AML-193 (cell line): ENCODE measurements at regions not wholly inside any gene's neighbourhood (a gene's known extent, or its start where the extent isn't known, plus 50 kb on each side); places are given as distances from the start of the nearest gene placed in this dataset.
"Not testable (repeated sequence)": the region's sequence is repeated elsewhere in the genome, so short reads cannot be mapped to it uniquely, and the experiment has no call there.

Experiments used
- DNase-seq, 2 experiments: peaks; one replicate each; lab custom pipeline; 2025; lab: John Stamatoyannopoulos, UW

DNA sequence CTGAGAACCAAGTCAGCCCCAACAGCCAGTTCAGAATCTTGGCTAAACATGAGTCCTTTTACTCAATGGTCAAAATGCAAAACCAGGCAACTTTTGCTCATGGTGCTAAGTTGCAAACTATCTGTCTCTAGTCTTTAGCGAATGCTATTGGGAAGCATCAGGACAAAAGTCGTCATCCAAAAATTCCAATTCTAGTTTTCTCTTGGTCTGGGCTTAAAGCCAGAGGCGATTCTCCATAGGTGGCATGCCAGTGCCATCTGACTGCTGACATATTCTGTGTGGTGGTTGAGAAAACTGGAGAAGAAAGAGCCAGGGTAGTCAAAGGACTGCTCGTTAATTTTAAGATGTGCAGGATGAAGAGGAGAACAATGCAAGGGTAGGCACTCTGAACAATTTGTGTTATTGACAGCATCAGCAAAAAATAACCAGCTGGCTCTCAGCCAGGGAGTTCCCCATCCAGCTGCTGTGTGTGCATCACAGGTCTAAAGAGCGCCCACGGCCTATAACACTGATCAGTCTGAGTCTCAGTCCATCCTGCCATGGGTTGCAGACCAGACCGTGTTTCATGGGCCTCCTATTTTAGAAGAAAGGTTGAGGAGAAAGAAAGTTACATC, 313.6 kb downstream of the ALDH8A1 start:
- no peak for DNase-seq

GRCh38 chr6:134634966-134635365, 314.9 kb downstream of the ALDH8A1 start:
- peak; percentile 39 to 68 for DNase-seq

DNA sequence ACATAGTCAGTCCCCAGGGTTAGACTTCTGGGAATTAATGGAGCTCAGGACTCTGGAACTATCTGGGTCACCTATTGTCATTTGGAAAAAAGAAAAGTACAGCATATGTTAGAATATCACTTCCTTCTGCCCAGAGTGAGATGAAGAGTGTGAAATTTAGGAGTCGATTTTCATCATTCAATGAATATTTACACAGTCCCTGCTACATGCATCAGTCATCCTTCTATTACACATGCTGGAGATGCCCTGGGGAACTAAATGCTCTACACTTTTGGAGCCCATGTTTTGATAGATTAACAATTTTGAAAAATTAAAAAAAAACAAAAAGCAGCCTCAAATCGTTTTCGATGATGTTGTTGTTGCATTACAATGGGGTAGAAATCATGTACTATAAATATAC, 315.4 kb downstream of the ALDH8A1 start:
- no peak for DNase-seq

DNA sequence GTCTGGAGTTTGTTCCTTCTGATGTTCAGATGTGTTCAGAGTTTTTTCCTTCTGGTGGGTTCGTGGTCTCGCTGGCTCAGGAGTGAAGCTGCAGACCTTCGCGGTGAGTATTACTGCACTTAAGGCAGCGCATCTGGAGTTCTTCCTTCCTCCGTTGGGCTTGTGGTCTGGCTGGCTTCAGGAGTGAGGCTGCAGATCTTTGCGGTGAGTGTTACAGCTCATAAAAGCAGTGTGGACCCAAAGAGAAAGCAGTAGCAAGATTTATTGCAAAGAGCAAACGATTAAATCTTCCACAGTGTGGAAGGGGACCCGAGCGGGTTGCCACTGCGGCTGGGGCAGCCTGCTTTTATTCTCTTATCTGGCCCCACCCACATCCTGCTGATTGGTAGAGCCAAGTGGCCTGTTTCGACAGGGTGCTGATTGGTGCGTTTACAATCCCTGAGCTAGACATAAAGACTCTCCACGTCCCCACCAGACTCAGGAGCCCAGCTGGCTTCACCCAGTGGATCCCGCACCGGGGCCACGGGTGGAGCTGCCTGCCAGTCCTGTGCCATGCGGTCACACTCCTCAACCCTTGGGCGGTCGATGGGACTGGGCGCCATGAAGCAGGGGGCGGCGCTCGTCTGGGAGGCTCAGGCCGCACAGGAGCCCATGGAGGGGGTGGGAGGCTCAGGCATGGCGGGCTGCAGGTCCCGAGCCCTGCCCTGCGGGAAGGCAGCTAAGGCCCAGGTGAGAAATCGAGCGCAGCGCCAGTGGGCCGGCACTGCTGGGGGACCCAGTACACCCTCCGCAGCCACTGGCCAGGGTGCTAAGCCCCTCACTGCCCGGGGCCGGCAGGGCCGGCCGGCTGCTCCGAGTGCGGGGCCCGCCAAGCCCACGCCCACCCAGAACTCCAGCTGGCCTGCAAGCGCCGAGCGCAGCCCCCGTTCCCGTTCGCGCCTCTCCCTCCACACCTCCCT, 315.3 kb upstream of the SGK1 start:
- DNase-seq: peak; percentile 85 to 91

DNA sequence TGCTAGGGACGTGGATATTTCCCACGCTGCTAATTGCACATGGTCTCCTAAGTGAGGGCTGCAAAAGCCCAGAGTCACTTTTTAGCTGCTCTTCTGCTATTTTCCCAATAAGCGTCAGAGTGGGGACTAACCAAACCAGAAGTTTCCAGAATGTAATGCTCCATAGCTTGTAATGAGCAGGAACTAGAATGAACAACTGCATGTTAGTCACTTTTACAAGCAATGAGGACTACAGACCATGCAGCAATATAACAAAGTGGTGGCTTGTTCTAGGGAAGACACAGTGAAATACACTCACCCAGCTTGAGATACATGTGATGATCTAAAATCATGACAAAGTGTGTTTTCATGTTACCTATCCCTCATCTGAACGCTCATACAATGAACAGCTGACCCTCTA, 314.1 kb upstream of the SGK1 start:
- DNase-seq: peak in 1 of 2 experiments; percentile 5

- no peak for DNase-seq
Measured at GRCh38 chr6:134631398-134631924, 313.5 kb upstream of the SGK1 start.

- peak; percentile 23 to 36 for DNase-seq
Measured at GRCh38 chr6:134630508-134631121, 312.7 kb upstream of the SGK1 start.

DNA sequence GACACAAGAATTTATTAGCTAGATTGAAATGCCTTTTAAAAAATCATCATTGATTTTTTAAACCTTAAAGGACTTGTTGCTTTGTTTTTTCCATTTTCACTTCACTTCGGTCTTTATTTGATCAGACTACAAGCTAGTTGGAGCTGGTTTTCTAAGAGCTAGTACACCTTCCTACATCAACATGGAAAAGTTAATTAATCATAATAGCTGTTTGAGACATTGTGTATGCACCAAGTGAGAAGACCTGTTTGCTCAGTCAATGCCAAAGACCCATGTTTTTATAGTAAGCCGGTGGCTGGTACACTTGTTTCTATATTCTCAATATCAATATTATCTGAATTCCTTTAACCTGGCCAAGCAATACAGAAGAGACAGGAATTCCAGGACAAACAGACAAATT, 310.2 kb upstream of the SGK1 start:
- no peak for DNase-seq

DNA sequence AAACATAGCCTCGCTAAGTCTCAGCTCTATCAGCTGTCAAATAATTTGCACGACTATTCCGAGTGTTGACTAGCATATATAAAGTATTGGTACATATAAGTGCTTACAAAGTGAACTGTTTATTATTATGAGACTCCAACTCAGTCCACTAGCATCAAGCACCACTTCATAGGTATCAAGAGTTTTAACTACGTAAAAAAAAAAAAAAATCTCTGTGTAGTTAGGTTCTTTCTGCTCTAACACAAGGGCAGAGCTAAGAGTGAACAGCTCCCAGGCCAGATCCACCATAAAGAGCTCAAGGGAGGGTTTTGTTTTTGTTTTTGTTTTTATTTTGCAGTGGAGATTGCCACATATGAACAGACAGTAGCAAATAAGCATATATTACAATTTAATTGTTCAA, 309.8 kb upstream of the SGK1 start:
- no peak for DNase-seq

GRCh38 chr6:134626589-134626988, 308.7 kb upstream of the SGK1 start:
- no peak for DNase-seq

- DNase-seq: no peak
Measured at GRCh38 chr6:134626086-134626485, 308.2 kb upstream of the SGK1 start.

- DNase-seq: no peak
Measured at GRCh38 chr6:134624781-134625180, 306.9 kb upstream of the SGK1 start.

- no peak for DNase-seq
Measured at GRCh38 chr6:134623401-134623800, 305.5 kb upstream of the SGK1 start.

- DNase-seq: no peak
Measured at GRCh38 chr6:134622382-134623173, 304.7 kb upstream of the SGK1 start.

DNA sequence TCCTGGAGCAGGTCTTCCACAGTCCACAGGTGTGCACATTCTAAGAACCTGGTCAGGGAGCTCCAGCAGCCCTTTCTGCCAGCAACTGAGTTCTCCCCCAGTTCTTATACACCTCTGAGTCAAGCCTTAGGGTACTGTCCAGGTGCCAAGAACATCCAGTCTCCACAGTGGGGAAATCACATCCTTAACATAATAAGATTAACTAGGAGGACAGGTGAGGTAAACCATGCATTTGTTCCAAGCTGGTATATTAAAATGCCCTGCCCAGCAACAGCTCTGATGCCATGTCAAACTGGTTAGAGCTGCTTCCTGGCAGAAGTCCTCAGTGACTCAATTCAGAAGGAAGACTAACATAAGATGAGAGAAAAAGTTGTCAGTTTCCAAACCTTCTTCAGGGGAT, 303.9 kb upstream of the SGK1 start:
- no peak for DNase-seq

- no peak for DNase-seq
Measured at GRCh38 chr6:134619789-134620188, 301.9 kb upstream of the SGK1 start.

DNA sequence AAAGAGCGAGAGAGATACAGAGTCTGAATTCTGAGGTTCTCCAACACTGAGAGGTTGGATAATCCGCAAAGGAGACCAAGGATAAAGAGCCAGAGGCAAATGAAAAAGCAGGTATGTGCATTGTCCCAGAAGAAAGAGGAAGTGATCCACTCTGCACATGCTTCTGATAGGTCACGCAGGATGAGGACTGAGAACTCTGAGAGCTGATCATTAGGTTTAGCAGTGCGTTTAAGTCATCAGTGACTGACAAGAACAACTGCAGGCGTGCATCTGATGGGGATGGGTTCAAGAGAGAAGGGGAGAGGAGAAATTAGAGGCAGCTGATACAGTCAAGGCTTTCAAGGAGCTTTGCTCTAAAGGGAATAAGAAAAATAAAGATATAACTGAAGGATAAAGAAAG, 301.2 kb upstream of the SGK1 start:
- no peak for DNase-seq

GRCh38 chr6:134614606-134615485, 296.9 kb upstream of the SGK1 start:
- DNase-seq: no peak

DNA sequence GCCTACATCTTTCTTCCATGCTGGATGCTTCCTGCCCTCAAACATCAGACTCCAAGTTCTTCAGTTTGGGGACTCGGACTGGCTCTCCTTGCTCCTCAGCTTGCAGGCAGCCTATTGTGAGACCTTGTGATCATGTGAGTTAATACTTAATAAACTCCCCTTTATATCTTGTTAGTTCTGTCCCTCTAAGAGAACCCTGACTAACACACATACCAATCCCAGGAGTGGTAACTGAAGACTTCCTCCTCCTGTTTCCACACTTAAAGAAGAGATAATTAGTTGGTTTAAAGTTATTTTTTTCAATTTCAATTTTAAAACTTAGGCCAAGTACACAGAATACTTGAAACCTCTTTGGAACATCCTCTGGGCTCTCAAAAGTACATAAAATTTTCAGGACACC, 294.2 kb upstream of the SGK1 start:
- DNase-seq: not testable (repeated sequence)

- DNase-seq: no peak
Measured at GRCh38 chr6:134610411-134610810, 292.5 kb upstream of the SGK1 start.

GRCh38 chr6:134609716-134610261, 291.9 kb upstream of the SGK1 start:
- no peak for DNase-seq
